Esophagus squamous epithelium (tissue), 5 donors: ENCODE measurements at regions not wholly inside any gene's neighbourhood (a gene's known extent, or its start where the extent isn't known, plus 50 kb on each side); places are given as distances from the start of the nearest gene placed in this dataset.

Source experiments
- DNase-seq: peaks from one replicate; lab custom pipeline; 2025; lab: John Stamatoyannopoulos, UW
- H3K27ac ChIP-seq, 4 donors: fragments of 200-600 bp; sonication (generic); one replicate each; pipeline ENCODE4 v1.5.1; 2016 to 2019; ENCODE audit warnings: mild to moderate bottlenecking in 1 of 4
- H3K27me3 ChIP-seq, 4 donors: fragments of 200-600 bp; sonication (generic); 1 replicate in 3 of 4; 2 replicates in 1 of 4; pipeline versions ENCODE4 v1.5.1 to v1.6.0; 2017 to 2021; ENCODE audit warnings: antibody characterized with exemption in 1 of 4
- H3K36me3 ChIP-seq, 3 donors: fragments of 200-600 bp; sonication (generic); one replicate each; pipeline ENCODE4 v1.5.1; 2016 to 2019
- H3K4me1 ChIP-seq, 3 donors: fragments of 200-600 bp; sonication (generic); one replicate each; pipeline ENCODE4 v1.5.1; 2017 to 2019
- H3K4me3 ChIP-seq, 4 donors: fragments of 200-600 bp; sonication (generic); 1 replicate in 3 of 4; 2 replicates in 1 of 4; pipeline ENCODE4 v1.5.1; 2016 to 2019; ENCODE audit warnings: mild to moderate bottlenecking in 2 of 4, moderate library complexity in 1 of 4
- H3K9me3 ChIP-seq, 3 donors: fragments of 200-600 bp; sonication (generic); one replicate each; pipeline ENCODE4 v1.5.1; 2016 to 2019
- CTCF ChIP-seq, 6 experiments: fragments of 450-650 bp in 4 of 6; fragments of 200-600 bp in 2 of 6; sonication (generic) in 2 of 6; IDR thresholded peaks; one replicate each; pipeline ENCODE4 v1.5.1; 2016 to 2019; ENCODE audit warnings: antibody characterized with exemption in 6 of 6, mild to moderate bottlenecking in 4 of 6, moderate library complexity in 4 of 6
- POLR2A ChIP-seq, 4 donors: fragments of 450-650 bp; IDR thresholded peaks; one replicate each; pipeline ENCODE4 v1.6.1; 2017; ENCODE audit warnings: antibody characterized with exemption in 4 of 4, mild to moderate bottlenecking in 4 of 4, moderate library complexity in 3 of 4
- WGBS, 2 donors: methylation state at CpG; one replicate each; pipeline ENCODE4 v1.1.5; 2018; 5-methylcytosine and 5-hydroxymethylcytosine counted together
- intact Hi-C: fragments of 100-400 bp; cut with DNase I; formaldehyde crosslinking; loops from one replicate; pipeline ENCODE4 v1.15.0; 2022
- small RNA-seq, 4 donors: library from RNA; depleted of rRNA; stranded (forward); fragments of <200 nt; gene quantifications; one replicate each; pipeline ENCODE3, GENCODE V24; 2016
- donor health status: DM: yes; HTN: yes; CAD: no.

- intact Hi-C loops = no loop called here
- DNase-seq = no peak
- TF ChIP-seq POLR2A (IDR thresholded peaks at IDR 0.05) (no peak), CTCF (IDR thresholded peaks at IDR 0.05) (no peak)
- no peak overlapping the region for H3K27ac ChIP-seq
- H3K4me3 ChIP-seq = no peak overlapping the region
- no peaks in the 10 kb centered on the region for H3K27me3 ChIP-seq
- H3K4me1 ChIP-seq = no peaks in the 10 kb centered on the region
- H3K36me3 ChIP-seq = no peaks in the 10 kb centered on the region
- no peaks in the 10 kb centered on the region for H3K9me3 ChIP-seq
Observed at GRCh38 chr17:10899281-10899680, 61.4 kb upstream of the PIRT start.

GRCh38 chr17:10894220-10894619 is 56.3 kb upstream of the PIRT start:
- H3K27me3 ChIP-seq = no peaks in the 10 kb centered on the region
- H3K4me3 ChIP-seq = no peak overlapping the region
- no peaks in the 10 kb centered on the region for H3K9me3 ChIP-seq
- intact Hi-C loops = no loop called here
- WGBS, 2 donors = 78 to 79% methylated on average over 2 of the region's 2 CpGs
- no peak for DNase-seq
- H3K36me3 ChIP-seq = no peaks in the 10 kb centered on the region
- TF ChIP-seq POLR2A (IDR thresholded peaks at IDR 0.05) = no peak
- TF ChIP-seq CTCF (IDR thresholded peaks at IDR 0.05) = no peak
- H3K27ac ChIP-seq = no peak overlapping the region
- H3K4me1 ChIP-seq = no peaks in the 10 kb centered on the region

- Histone ChIP-seq H3K4me1 (no peaks in the 10 kb centered on the region), H3K4me3 (no peak overlapping the region), H3K27me3 (peaks cover 0 to 6% (median 0%) of the 10 kb centered on the region in 4 donors), H3K36me3 (no peaks in the 10 kb centered on the region), H3K27ac (no peak overlapping the region), H3K9me3 (no peaks in the 10 kb centered on the region)
- WGBS, 2 donors = 29 to 38% methylated on average over 2 to 3 of the region's 4 CpGs
- intact Hi-C loops = no loop called here
- DNase-seq = no peak
- TF ChIP-seq POLR2A (IDR thresholded peaks at IDR 0.05) (no peak), CTCF (IDR thresholded peaks at IDR 0.05) (no peak)
Observed at GRCh38 chr17:10888858-10889257, 51.0 kb upstream of the PIRT start.

Small RNA genes in the stretch of these regions (small RNA-seq; reads per million reads assigned to genes)
- gene RN7SL601P = 0 reads per million in 4 donors
